H1 (cell line): ENCODE measurements at regions not wholly inside any gene's neighbourhood (a gene's known extent, or its start where the extent isn't known, plus 50 kb on each side); places are given as distances from the start of the nearest gene placed in this dataset.
"Not testable (repeated sequence)": the region's sequence is repeated elsewhere in the genome, so short reads cannot be mapped to it uniquely, and the experiment has no call there.

Source experiments
- BACH1 ChIP-seq: IDR thresholded peaks from 2 replicates; pipeline ENCODE4 v1.6.1; 2012; ENCODE audit warnings: low read length, improper control_type of control experiment
- CEBPB ChIP-seq: IDR thresholded peaks from 2 replicates; pipeline ENCODE4 v1.6.1; 2012; ENCODE audit warnings: low read depth, low read length
- CHD1 ChIP-seq: IDR thresholded peaks from 2 replicates; pipeline ENCODE4 v1.6.1; 2012; ENCODE audit warnings: low read depth, low read length, improper control_type of control experiment
- HDAC2 ChIP-seq, 2 experiments: fragments of 300-600 bp in 1 of 2; sonication (generic) in 1 of 2; IDR thresholded peaks; 2 replicates each; pipeline ENCODE4 v1.6.1; 2011 to 2012; ENCODE audit warnings: low read depth in 2 of 2, low read length in 2 of 2, mild to moderate bottlenecking in 2 of 2, moderate library complexity in 2 of 2, borderline replicate concordance in 1 of 2, inconsistent platforms in 1 of 2
- HDAC6 ChIP-seq: IDR thresholded peaks from one replicate; pipeline ENCODE4 v1.7.1; 2012; ENCODE audit warnings: low read depth, mild to moderate bottlenecking, inconsistent platforms, low read length, moderate library complexity
- POLR2A ChIP-seq, 2 experiments: IDR thresholded peaks; 1 replicate in 1 of 2; 2 replicates in 1 of 2; pipeline ENCODE4 v1.6.1; 2011; ENCODE audit warnings: low read depth in 2 of 2, low read length in 2 of 2, mild to moderate bottlenecking in 2 of 2; ENCODE audit errors: control extremely low read depth in 1 of 2
- RAD21 ChIP-seq, 2 experiments: IDR thresholded peaks in 1 of 2; conservative IDR thresholded peaks in 1 of 2; 2 replicates each; pipeline ENCODE4 v1.6.1; 2011; ENCODE audit warnings: low read depth in 2 of 2, low read length in 2 of 2, improper control_type of control experiment in 1 of 2, inconsistent platforms in 1 of 2, mild to moderate bottlenecking in 1 of 2, moderate library complexity in 1 of 2
- RBBP5 ChIP-seq: IDR thresholded peaks from 2 replicates; pipeline ENCODE4 v1.7.1; 2012; ENCODE audit warnings: low read depth, mild to moderate bottlenecking, inconsistent platforms, low read length, moderate library complexity, borderline replicate concordance
- TCF12 ChIP-seq: IDR thresholded peaks from 2 replicates; pipeline ENCODE4 v1.6.1; 2011; ENCODE audit warnings: low read depth, mild to moderate bottlenecking, low read length
- ZNF274 ChIP-seq: IDR thresholded peaks from 2 replicates; pipeline ENCODE4 v1.7.0; 2012; ENCODE audit warnings: low read length, borderline replicate concordance; ENCODE audit errors: extremely low read depth
- TF ChIP-seq, protein P1 (sequence below), 3 experiments: IDR thresholded peaks; 1 replicate in 2 of 3; 2 replicates in 1 of 3; pipeline versions ENCODE4 v1.5.1 to v1.6.1; 2011; ENCODE audit warnings: low read length in 3 of 3, mild to moderate bottlenecking in 3 of 3, inconsistent platforms in 2 of 3, low read depth in 1 of 3, moderate library complexity in 1 of 3; ENCODE audit not compliant: insufficient read depth in 1 of 3; ENCODE audit errors: control extremely low read depth in 1 of 3
- TF ChIP-seq, protein P2 (sequence below): IDR thresholded peaks from 2 replicates; pipeline ENCODE4 v1.6.1; 2012; ENCODE audit warnings: inconsistent platforms

DNA sequence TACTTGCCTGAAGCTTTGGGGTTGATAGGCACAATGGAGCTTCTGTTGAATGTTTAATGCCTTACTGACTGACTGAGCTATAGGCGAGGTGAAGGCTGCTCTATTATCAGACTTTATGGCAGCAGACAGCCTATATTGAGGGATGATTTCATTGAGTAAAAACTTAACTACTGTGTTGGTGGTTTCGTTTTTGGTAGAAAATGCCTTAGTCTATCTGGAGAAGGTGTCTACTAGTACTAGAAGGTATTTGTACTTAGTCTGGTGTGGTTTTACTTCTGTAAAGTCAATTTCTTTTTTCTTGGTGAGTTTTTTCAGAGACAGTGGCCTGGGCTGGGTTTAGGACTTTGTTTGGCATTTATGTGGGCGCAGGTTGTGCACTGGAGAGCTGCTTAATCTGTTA is 97.2 kb downstream of the ALG1L2 start:
- TF ChIP-seq, protein P1, sequence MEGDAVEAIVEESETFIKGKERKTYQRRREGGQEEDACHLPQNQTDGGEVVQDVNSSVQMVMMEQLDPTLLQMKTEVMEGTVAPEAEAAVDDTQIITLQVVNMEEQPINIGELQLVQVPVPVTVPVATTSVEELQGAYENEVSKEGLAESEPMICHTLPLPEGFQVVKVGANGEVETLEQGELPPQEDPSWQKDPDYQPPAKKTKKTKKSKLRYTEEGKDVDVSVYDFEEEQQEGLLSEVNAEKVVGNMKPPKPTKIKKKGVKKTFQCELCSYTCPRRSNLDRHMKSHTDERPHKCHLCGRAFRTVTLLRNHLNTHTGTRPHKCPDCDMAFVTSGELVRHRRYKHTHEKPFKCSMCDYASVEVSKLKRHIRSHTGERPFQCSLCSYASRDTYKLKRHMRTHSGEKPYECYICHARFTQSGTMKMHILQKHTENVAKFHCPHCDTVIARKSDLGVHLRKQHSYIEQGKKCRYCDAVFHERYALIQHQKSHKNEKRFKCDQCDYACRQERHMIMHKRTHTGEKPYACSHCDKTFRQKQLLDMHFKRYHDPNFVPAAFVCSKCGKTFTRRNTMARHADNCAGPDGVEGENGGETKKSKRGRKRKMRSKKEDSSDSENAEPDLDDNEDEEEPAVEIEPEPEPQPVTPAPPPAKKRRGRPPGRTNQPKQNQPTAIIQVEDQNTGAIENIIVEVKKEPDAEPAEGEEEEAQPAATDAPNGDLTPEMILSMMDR (IDR thresholded peaks at IDR 0.05; ENCODE audit: control extremely low read depth in 1 of 3, insufficient read depth in 1 of 3, low read depth in 1 of 3, low read length in 3 of 3), result not testable (repeated sequence)
- TF ChIP-seq BACH1; RBBP5; POLR2A (IDR thresholded peaks at IDR 0.05; ENCODE audit: control extremely low read depth in 1 of 2, low read depth in 2 of 2, low read length in 2 of 2); CEBPB; HDAC2 (IDR thresholded peaks at IDR 0.05; ENCODE audit: borderline replicate concordance in 1 of 2, low read depth in 2 of 2, low read length in 2 of 2); RAD21 (IDR thresholded peaks at IDR 0.05 in 1 of 2, conservative IDR thresholded peaks at IDR 0.05 in 1 of 2; ENCODE audit: low read depth in 2 of 2, low read length in 2 of 2); TCF12; ZNF274; CHD1; HDAC6: not testable (repeated sequence)
- TF ChIP-seq, protein P2, sequence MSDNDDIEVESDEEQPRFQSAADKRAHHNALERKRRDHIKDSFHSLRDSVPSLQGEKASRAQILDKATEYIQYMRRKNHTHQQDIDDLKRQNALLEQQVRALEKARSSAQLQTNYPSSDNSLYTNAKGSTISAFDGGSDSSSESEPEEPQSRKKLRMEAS, result not testable (repeated sequence)
